MG63 (cell line): ENCODE measurements at regions not wholly inside any gene's neighbourhood (a gene's known extent, or its start where the extent isn't known, plus 50 kb on each side); places are given as distances from the start of the nearest gene placed in this dataset.
"Not testable (repeated sequence)": the region's sequence is repeated elsewhere in the genome, so short reads cannot be mapped to it uniquely, and the experiment has no call there.

Experiments
- DNase-seq: peaks from one replicate; pipeline ENCODE4 v3.0.0-alpha.2; 2020
- H3K27me3 ChIP-seq: fragments of 250-450 bp; sonication (Bioruptor Pico); 2 replicates; pipeline ENCODE4 v1.5.1; 2020; ENCODE audit warnings: mild to moderate bottlenecking, moderate library complexity
- H3K36me3 ChIP-seq: fragments of 250-450 bp; sonication (Bioruptor Pico); 2 replicates; pipeline ENCODE4 v1.5.1; 2020; ENCODE audit warnings: mild to moderate bottlenecking, moderate library complexity
- H3K4me3 ChIP-seq: fragments of 250-450 bp; sonication (Bioruptor Pico); 2 replicates; pipeline ENCODE4 v1.5.1; 2020; ENCODE audit warnings: mild to moderate bottlenecking, moderate library complexity
- H3K9me3 ChIP-seq: fragments of 250-450 bp; sonication (Bioruptor Pico); 2 replicates; pipeline ENCODE4 v1.5.1; 2020; ENCODE audit warnings: mild to moderate bottlenecking, moderate library complexity

DNA sequence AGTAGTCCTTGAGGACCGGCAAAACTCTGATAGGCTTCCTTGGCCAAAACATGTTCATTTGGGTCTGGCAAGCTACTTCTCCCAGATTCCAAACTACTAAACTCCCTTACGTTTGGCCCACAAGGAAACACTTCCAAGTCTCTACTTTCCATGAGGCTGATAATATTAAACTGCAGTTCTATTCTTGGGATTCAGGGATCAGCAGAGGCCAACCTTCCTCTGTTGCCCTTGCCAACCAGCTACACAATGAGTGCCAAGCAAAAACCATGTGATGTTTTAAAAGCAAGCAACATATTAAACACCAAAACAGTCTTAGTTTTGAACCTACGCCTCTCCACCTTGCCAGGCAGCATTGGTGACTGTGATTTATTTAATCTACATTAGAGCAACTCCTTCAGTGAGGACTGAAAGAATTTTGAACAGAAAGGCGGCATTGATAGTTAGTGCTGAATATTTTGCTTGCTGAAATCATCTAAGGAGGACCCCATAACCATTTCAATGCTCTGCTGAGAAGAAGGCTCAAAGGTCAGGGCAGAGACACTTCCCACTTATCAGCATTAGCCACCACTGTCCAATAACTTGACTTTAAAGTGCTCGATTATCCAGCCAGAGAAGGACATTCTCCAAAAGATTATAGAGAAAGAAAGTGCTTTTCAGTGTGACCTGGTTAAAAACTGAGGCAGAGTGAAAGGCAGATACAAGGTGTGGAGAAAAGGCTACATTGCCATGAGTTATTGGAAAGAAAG lies 287.1 kb downstream of the TBC1D4 start:
- no peak for DNase-seq
- no peaks in the 10 kb centered on the region for H3K27me3 ChIP-seq
- no peaks in the 10 kb centered on the region for H3K36me3 ChIP-seq
- no peaks in the 10 kb centered on the region for H3K9me3 ChIP-seq
- H3K4me3 ChIP-seq = no peak overlapping the region

DNA sequence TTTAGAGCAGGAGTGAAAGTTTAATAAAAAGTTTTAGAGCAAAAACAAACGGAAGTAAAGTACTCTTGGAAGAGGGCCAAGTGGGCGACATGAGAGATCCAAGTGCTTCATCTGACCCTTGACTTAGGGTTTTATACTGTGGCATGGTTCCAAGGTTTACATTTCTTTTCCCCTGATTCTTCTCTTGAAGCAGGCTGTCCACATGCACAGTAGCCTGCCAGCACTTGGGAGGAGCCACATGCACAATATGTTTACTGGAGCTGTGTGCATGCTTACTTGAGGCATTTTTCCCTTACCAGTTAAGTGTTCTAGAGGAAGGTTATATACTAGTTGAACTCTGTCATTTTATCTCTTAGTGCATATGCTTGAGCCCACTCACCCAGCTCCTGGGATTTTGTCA lies 295.6 kb downstream of the TBC1D4 start:
- Histone ChIP-seq H3K27me3 (no peaks in the 10 kb centered on the region), H3K4me3 (no peak overlapping the region), H3K36me3 (no peaks in the 10 kb centered on the region), H3K9me3 (peaks cover 3% of the 10 kb centered on the region)
- DNase-seq = peak; percentile 2

GRCh38 chr13:75181906-75182305 lies 300.1 kb downstream of the TBC1D4 start:
- Histone ChIP-seq H3K4me3 (no peak overlapping the region), H3K27me3 (no peaks in the 10 kb centered on the region), H3K36me3 (no peaks in the 10 kb centered on the region), H3K9me3 (peaks cover 3% of the 10 kb centered on the region)
- DNase-seq = no peak

GRCh38 chr13:75180805-75181455 lies 301.0 kb downstream of the TBC1D4 start:
- Histone ChIP-seq H3K27me3 (no peaks in the 10 kb centered on the region), H3K4me3 (no peak overlapping the region), H3K36me3 (no peaks in the 10 kb centered on the region), H3K9me3 (peaks cover 3% of the 10 kb centered on the region)
- DNase-seq = no peak

DNA sequence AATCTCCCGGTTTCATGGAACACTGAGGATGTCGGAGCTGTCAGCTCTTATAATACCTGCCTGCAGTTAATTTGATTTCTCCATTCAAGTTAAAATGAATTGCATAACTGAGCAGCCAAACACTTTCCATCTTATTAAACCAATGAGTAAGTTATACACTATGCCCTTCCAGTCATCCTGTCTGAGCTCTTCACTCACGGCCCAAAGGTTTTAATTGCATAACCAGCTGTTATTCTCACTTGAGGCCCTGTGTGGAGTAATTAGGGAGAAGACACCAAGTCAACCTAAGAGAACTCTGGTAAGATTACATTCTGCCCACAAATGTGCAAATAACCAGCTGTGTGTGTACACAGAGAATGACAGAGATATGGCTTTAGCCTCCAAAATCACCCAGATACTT lies 303.5 kb downstream of the TBC1D4 start:
- Histone ChIP-seq H3K27me3 (no peaks in the 10 kb centered on the region), H3K9me3 (no peaks in the 10 kb centered on the region; the same call in 1 of the 2 replicates), H3K36me3 (no peaks in the 10 kb centered on the region), H3K4me3 (no peak overlapping the region)
- no peak for DNase-seq

GRCh38 chr13:75175575-75175974 lies 306.4 kb downstream of the TBC1D4 start:
- no peaks in the 10 kb centered on the region for H3K9me3 ChIP-seq
- no peak for DNase-seq
- H3K36me3 ChIP-seq = no peaks in the 10 kb centered on the region
- H3K27me3 ChIP-seq = no peaks in the 10 kb centered on the region
- no peak overlapping the region for H3K4me3 ChIP-seq

GRCh38 chr13:75175097-75175496 lies 306.9 kb downstream of the TBC1D4 start:
- not testable (repeated sequence) for DNase-seq, H3K4me3 ChIP-seq, H3K36me3 ChIP-seq, H3K9me3 ChIP-seq, H3K27me3 ChIP-seq

DNA sequence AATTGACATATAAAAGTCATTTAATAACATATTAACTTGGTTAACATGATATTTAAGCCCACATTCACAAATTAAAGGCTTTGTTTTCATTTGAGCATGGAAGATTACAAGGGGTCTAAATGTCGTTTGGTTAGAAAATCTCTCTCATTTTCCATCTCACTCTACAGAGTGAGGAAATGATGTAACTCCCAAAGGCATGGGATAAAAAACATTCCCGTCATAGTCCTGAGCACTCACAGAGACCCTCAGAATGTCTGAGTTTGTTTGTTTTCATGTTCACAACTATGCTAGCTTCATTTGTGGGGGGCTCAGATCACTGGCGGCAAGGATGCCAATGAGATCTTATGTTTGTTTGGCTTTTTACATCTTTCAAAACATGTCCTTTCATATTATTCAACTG lies 307.5 kb downstream of the TBC1D4 start:
- Histone ChIP-seq H3K9me3 (no peaks in the 10 kb centered on the region), H3K36me3 (no peaks in the 10 kb centered on the region), H3K4me3 (no peak overlapping the region), H3K27me3 (no peaks in the 10 kb centered on the region)
- DNase-seq = no peak

- no peak for DNase-seq
- no peaks in the 10 kb centered on the region for H3K9me3 ChIP-seq
- no peak overlapping the region for H3K4me3 ChIP-seq
- H3K27me3 ChIP-seq = no peaks in the 10 kb centered on the region
- H3K36me3 ChIP-seq = no peaks in the 10 kb centered on the region
These were observed 308.3 kb downstream of the TBC1D4 start for GRCh38 chr13:75173457-75174356.

GRCh38 chr13:75170311-75170710 lies 311.7 kb downstream of the TBC1D4 start:
- H3K9me3 ChIP-seq = no peaks in the 10 kb centered on the region
- no peak overlapping the region for H3K4me3 ChIP-seq
- DNase-seq = no peak
- no peaks in the 10 kb centered on the region for H3K27me3 ChIP-seq
- no peaks in the 10 kb centered on the region for H3K36me3 ChIP-seq

- no peak overlapping the region for H3K4me3 ChIP-seq
- no peaks in the 10 kb centered on the region for H3K36me3 ChIP-seq
- no peak for DNase-seq
- no peaks in the 10 kb centered on the region for H3K27me3 ChIP-seq
- no peaks in the 10 kb centered on the region for H3K9me3 ChIP-seq
These were observed 316.3 kb downstream of the TBC1D4 start for GRCh38 chr13:75165543-75166230.

DNA sequence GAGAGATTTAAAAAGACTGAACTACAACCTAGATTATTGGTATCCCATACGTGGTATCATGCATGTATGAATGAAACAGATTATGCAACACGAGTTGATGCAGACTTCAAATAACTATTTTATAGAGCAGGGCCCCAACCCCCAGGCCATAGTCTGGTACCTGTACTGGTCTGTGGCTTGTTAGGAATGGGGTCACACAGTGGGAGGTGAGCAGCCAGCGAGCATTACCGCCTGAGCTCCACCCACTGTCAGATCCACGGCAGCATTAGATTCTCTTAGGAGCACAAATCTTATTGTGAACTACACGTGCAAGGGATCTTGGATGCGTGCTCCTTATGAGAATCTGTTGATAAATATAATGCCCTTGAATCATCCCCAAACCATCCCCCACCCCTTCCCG lies 320.2 kb downstream of the TBC1D4 start:
- H3K9me3 ChIP-seq = no peaks in the 10 kb centered on the region
- no peak for DNase-seq
- no peaks in the 10 kb centered on the region for H3K36me3 ChIP-seq
- H3K4me3 ChIP-seq = no peak overlapping the region
- no peaks in the 10 kb centered on the region for H3K27me3 ChIP-seq

DNA sequence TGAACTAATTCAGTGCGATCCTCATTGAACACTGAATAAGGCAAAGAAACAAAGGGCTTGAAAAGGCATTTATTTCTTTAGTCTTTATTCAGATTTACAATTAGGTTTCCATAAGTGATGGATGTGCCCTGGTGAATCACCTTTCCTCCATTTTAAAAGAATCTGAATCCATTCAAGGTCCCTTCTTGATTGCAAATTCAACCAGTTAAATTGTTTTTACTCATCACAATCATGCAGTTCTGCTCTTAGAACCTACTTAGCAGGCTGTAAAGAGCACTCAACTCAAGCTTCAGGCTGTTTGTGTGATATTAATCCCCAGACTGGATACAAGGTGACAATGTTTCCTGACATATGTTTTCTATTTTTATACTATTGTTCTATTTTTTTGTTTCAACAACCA lies 321.0 kb downstream of the TBC1D4 start:
- Histone ChIP-seq H3K36me3 (no peaks in the 10 kb centered on the region), H3K4me3 (no peak overlapping the region), H3K27me3 (no peaks in the 10 kb centered on the region), H3K9me3 (no peaks in the 10 kb centered on the region)
- DNase-seq = no peak

DNA sequence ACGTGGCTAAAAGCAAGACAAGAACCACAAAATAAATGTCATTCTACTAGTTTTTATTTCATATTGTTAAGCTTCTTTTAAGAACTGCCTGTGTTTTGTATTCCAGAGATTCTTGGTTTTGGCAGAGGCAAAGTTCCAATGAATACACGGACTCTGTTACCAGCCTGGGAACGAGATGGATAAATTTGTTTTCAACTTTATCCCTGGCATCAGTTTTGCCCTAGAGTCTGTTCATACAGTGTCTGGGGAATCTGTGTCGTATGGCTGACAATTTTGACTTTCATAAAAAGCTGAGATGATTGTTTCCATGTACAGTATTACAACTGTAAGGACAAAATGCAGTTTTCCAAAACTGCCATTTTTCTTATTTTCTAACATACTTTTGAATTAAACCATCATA lies 327.6 kb downstream of the TBC1D4 start:
- H3K9me3 ChIP-seq = no peaks in the 10 kb centered on the region
- no peak for DNase-seq
- H3K4me3 ChIP-seq = no peak overlapping the region
- H3K36me3 ChIP-seq = no peaks in the 10 kb centered on the region
- no peaks in the 10 kb centered on the region for H3K27me3 ChIP-seq

DNA sequence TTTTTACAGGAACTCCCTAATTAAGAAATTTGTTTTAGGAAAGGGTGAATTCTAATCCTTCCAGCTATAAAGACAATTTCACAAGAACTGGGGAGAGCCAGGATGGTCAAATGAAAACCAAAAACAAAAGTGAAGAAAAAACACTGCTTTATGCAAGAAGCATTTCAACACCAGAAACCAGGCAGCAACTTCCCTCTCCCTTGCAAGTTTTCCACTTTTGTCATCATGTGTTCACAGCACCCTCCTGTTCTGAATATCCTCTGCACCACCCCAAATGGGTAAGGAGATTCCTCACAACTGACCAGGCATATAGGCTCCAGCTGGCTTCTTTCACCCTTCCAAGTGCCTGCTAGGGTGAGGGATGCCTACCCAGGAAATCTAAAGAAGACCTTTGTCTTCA lies 328.1 kb downstream of the TBC1D4 start:
- no peak overlapping the region for H3K4me3 ChIP-seq
- no peaks in the 10 kb centered on the region for H3K36me3 ChIP-seq
- H3K9me3 ChIP-seq = no peaks in the 10 kb centered on the region
- no peaks in the 10 kb centered on the region for H3K27me3 ChIP-seq
- no peak for DNase-seq

- no peaks in the 10 kb centered on the region for H3K9me3 ChIP-seq
- H3K4me3 ChIP-seq = no peak overlapping the region
- H3K36me3 ChIP-seq = no peaks in the 10 kb centered on the region
- DNase-seq = no peak
- no peaks in the 10 kb centered on the region for H3K27me3 ChIP-seq
These were observed 328.6 kb downstream of the TBC1D4 start for GRCh38 chr13:75153386-75153785.

DNA sequence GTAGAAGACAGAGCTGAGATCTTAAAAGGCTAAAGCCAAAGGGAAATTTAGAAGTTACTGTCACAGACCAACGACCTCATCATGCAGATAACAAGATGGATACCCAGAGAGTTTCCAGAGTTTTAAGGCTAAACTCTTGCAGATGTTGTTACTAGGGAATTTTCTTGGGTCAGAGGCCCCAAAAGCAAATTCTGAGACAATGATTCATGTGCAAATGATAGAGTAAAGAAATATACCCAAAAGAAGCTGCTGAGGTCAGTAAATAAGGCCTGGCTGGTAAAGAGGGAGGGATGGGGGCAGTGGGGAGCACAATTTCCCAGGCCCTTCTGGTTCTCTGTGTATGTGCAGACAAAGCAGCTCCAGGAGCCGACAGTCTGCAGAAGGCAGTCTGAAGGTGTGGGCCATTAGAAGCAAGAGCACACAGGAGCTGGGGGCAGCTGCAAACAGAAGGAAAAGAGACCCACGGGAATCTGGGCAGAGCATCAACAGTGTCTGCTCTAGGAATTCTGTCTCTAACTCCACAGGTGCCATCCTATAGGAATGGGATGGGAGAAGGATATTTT lies 330.8 kb downstream of the TBC1D4 start:
- no peak for DNase-seq

More for the DNA sequence above, 330.8 kb downstream of the TBC1D4 start:
- no peaks in the 10 kb centered on the region for H3K36me3 ChIP-seq
- H3K4me3 ChIP-seq = no peak overlapping the region
- H3K9me3 ChIP-seq = no peaks in the 10 kb centered on the region
- no peaks in the 10 kb centered on the region for H3K27me3 ChIP-seq
